IPS DF 6.9 (cell line): ENCODE measurements at regions not wholly inside any gene's neighbourhood (a gene's known extent, or its start where the extent isn't known, plus 50 kb on each side); places are given as distances from the start of the nearest gene placed in this dataset.

ENCODE experiments used
- DNase-seq: peaks from one replicate; pipeline ENCODE4 v3.0.0-alpha.2; 2013; ENCODE audit warnings: low read depth, low spot score
- H3K27ac ChIP-seq: one replicate; pipeline ENCODE4 v1.5.1; 2013; ENCODE audit warnings: low read length, control low read depth
- H3K27me3 ChIP-seq: 2 replicates; pipeline ENCODE4 v1.6.1; 2013; ENCODE audit warnings: mild to moderate bottlenecking, low read length; ENCODE audit not compliant: control insufficient read depth, insufficient read depth
- H3K36me3 ChIP-seq: 2 replicates; pipeline ENCODE4 v1.6.1; 2013; ENCODE audit warnings: low read length; ENCODE audit not compliant: control insufficient read depth, insufficient read depth
- H3K4me1 ChIP-seq: 2 replicates; pipeline ENCODE4 v1.6.1; 2013; ENCODE audit warnings: low read length; ENCODE audit not compliant: control insufficient read depth, insufficient read depth
- H3K4me3 ChIP-seq: 2 replicates; pipeline ENCODE4 v1.5.1; 2013; ENCODE audit warnings: mild to moderate bottlenecking, low read length
- H3K9me3 ChIP-seq: 2 replicates; pipeline ENCODE4 v1.6.1; 2013; ENCODE audit warnings: low read length, inconsistent platforms; ENCODE audit not compliant: control insufficient read depth, insufficient read depth
- WGBS: extraction: QIAGEN DNeasy Blood & Tissue Kit; methylation state at CpG from one replicate; pipeline ENCODE4 v1.1.7; 2013; ENCODE audit warnings: mixed read lengths, missing lambda C conversion rate; ENCODE audit not compliant: insufficient read length, insufficient coverage; 5-methylcytosine and 5-hydroxymethylcytosine counted together

GRCh38 chr10:121282264-121282663, 316.0 kb downstream of the FGFR2 start:
- no peaks in the 10 kb centered on the region for H3K9me3 ChIP-seq
- H3K4me1 ChIP-seq = 0 out of 2 replicates have a peak, but pooled peaks cover 3% of the 10 kb centered on the region
- no peaks in the 10 kb centered on the region for H3K36me3 ChIP-seq
- H3K4me3 ChIP-seq = no peak overlapping the region
- H3K27me3 ChIP-seq = no peaks in the 10 kb centered on the region
- no peak overlapping the region for H3K27ac ChIP-seq
- DNase-seq = no peak
- no CpG with 5 or more reads among the region's 3 CpGs for WGBS

GRCh38 chr10:121282797-121283515, 315.3 kb downstream of the FGFR2 start:
- no peak for DNase-seq
- H3K4me1 ChIP-seq = peaks cover 4% of the 10 kb centered on the region; the same call in 1 of the 2 replicates
- no CpG with 5 or more reads among the region's 11 CpGs for WGBS
- no peaks in the 10 kb centered on the region for H3K9me3 ChIP-seq
- no peaks in the 10 kb centered on the region for H3K27me3 ChIP-seq
- no peak overlapping the region for H3K27ac ChIP-seq
- no peaks in the 10 kb centered on the region for H3K36me3 ChIP-seq
- no peak overlapping the region for H3K4me3 ChIP-seq

GRCh38 chr10:121284936-121285335, 313.3 kb downstream of the FGFR2 start:
- Histone ChIP-seq H3K9me3 (no peaks in the 10 kb centered on the region), H3K4me1 (peaks cover 6% of the 10 kb centered on the region), H3K27ac (no peak overlapping the region), H3K4me3 (no peak overlapping the region), H3K27me3 (no peaks in the 10 kb centered on the region), H3K36me3 (no peaks in the 10 kb centered on the region)
- no CpG with 5 or more reads among the region's 4 CpGs for WGBS
- DNase-seq = no peak

GRCh38 chr10:121285406-121286196, 312.6 kb downstream of the FGFR2 start:
- WGBS = no CpG with 5 or more reads among the region's 5 CpGs
- Histone ChIP-seq H3K27ac (no peak overlapping the region), H3K4me1 (peaks cover 6% of the 10 kb centered on the region), H3K9me3 (no peaks in the 10 kb centered on the region), H3K36me3 (no peaks in the 10 kb centered on the region), H3K4me3 (no peak overlapping the region), H3K27me3 (no peaks in the 10 kb centered on the region)
- DNase-seq = no peak

GRCh38 chr10:121288011-121288410, 310.2 kb downstream of the FGFR2 start:
- no peaks in the 10 kb centered on the region for H3K36me3 ChIP-seq
- H3K4me3 ChIP-seq = no peak overlapping the region
- H3K27me3 ChIP-seq = no peaks in the 10 kb centered on the region
- H3K4me1 ChIP-seq = peaks cover 5% of the 10 kb centered on the region
- no peaks in the 10 kb centered on the region for H3K9me3 ChIP-seq
- DNase-seq = no peak
- no CpG with 5 or more reads among the region's 1 CpG for WGBS
- H3K27ac ChIP-seq = no peak overlapping the region

GRCh38 chr10:121288864-121289661, 309.2 kb downstream of the FGFR2 start:
- peak; percentile 31 for DNase-seq
- Histone ChIP-seq H3K27ac (no peak overlapping the region), H3K9me3 (no peaks in the 10 kb centered on the region), H3K4me3 (no peak overlapping the region), H3K36me3 (no peaks in the 10 kb centered on the region), H3K4me1 (peaks cover 5% of the 10 kb centered on the region), H3K27me3 (no peaks in the 10 kb centered on the region)
- no CpG with 5 or more reads among the region's 6 CpGs for WGBS

- Histone ChIP-seq H3K4me1 (peaks cover 3% of the 10 kb centered on the region), H3K9me3 (no peaks in the 10 kb centered on the region), H3K36me3 (no peaks in the 10 kb centered on the region), H3K27ac (peak overlapping the region; percentile 65), H3K4me3 (no peak overlapping the region), H3K27me3 (no peaks in the 10 kb centered on the region)
- no peak for DNase-seq
- no CpG with 5 or more reads among the region's 4 CpGs for WGBS
These were observed 308.4 kb downstream of the FGFR2 start for GRCh38 chr10:121289800-121290199.

GRCh38 chr10:121290674-121291073, 307.6 kb downstream of the FGFR2 start:
- WGBS = no CpG with 5 or more reads among the region's 4 CpGs
- Histone ChIP-seq H3K9me3 (no peaks in the 10 kb centered on the region), H3K27me3 (no peaks in the 10 kb centered on the region)

GRCh38 chr10:121291376-121291775, 306.9 kb downstream of the FGFR2 start:
- no CpG with 5 or more reads among the region's 7 CpGs for WGBS
- H3K27me3 ChIP-seq = no peaks in the 10 kb centered on the region
- no peak overlapping the region for H3K4me3 ChIP-seq
- no peaks in the 10 kb centered on the region for H3K36me3 ChIP-seq
- DNase-seq = no peak
- H3K9me3 ChIP-seq = no peaks in the 10 kb centered on the region
- no peak overlapping the region for H3K27ac ChIP-seq
- peaks cover 3% of the 10 kb centered on the region for H3K4me1 ChIP-seq

More at GRCh38 chr10:121290674-121291073, 307.6 kb downstream of the FGFR2 start:
- H3K36me3 ChIP-seq = no peaks in the 10 kb centered on the region
- peaks cover 3% of the 10 kb centered on the region for H3K4me1 ChIP-seq
- DNase-seq = no peak
- no peak overlapping the region for H3K27ac ChIP-seq
- H3K4me3 ChIP-seq = no peak overlapping the region

GRCh38 chr10:121291823-121292222, 306.4 kb downstream of the FGFR2 start:
- Histone ChIP-seq H3K4me1 (peaks cover 3% of the 10 kb centered on the region), H3K27me3 (no peaks in the 10 kb centered on the region), H3K27ac (no peak overlapping the region), H3K4me3 (no peak overlapping the region), H3K9me3 (no peaks in the 10 kb centered on the region), H3K36me3 (no peaks in the 10 kb centered on the region)
- no CpG with 5 or more reads among the region's 8 CpGs for WGBS
- DNase-seq = no peak
